Stimulated activated CD8-positive, alpha-beta memory T cell treated with anti-CD3 and anti-CD28 coated beads, Interleukin-12 subunit alpha, Interleukin-12 subunit beta, amount 100 ng/mL, for 24 hours (primary cell): ENCODE measurements at regions not wholly inside any gene's neighbourhood (a gene's known extent, or its start where the extent isn't known, plus 50 kb on each side); places are given as distances from the start of the nearest gene placed in this dataset.

Source experiments
- DNase-seq: peaks from one replicate; pipeline ENCODE4 v3.0.0-alpha.2; 2020; ENCODE audit errors: extremely low read depth

DNA sequence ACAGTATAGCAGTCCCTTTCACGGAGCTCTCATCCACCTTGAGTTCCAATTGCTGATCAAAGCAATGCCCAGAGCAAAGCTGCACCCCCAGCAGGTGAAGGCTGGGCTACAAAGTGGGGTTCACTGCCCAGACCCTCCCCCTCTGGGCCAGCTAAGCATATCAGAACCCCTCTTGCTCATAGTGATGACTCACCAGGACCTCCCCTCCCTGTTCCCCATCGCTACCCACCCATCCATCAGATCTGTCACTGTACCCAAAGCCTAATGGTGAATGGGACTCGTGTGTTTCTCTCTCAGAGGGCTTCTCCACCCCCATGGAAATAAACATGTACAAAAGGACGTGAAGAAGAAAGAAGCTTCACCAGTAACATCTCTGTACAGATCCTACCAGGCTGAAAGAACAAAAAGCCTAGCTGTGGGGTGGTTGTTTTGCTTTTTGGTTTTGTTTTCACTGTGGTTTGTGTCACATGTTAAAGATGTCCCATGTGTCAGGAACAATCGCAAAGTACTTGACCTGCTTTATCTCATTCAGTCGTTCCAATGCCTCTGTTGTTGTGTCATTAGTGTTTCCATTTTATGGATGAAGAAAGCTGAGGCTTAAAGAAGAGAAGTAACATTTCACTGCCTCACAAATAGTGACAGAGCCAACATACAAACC lies 518.5 kb downstream of the CD83 start:
- DNase-seq = no peak

DNA sequence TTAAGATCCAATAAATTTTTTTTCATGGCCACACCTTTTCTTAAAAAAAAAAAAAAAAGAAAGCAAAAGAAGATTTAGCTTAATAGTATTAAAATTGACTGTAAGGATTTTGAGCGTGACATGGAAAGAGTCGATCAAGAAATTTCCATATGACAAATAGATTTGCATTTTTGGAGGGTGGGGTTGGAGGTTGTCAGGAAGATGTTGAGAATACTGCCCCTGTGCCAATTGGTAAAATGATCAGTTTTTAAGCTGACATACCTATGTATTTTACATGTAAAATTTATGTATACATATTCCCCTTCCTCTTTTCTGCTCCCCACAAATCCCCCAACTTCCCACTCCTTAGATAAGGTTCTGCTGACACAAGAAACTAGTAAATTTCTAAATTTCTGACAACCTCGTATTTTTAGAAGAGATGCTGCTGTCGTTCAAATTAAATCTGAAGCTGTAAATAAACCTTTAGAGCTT lies 520.9 kb downstream of the CD83 start:
- no peak for DNase-seq

DNA sequence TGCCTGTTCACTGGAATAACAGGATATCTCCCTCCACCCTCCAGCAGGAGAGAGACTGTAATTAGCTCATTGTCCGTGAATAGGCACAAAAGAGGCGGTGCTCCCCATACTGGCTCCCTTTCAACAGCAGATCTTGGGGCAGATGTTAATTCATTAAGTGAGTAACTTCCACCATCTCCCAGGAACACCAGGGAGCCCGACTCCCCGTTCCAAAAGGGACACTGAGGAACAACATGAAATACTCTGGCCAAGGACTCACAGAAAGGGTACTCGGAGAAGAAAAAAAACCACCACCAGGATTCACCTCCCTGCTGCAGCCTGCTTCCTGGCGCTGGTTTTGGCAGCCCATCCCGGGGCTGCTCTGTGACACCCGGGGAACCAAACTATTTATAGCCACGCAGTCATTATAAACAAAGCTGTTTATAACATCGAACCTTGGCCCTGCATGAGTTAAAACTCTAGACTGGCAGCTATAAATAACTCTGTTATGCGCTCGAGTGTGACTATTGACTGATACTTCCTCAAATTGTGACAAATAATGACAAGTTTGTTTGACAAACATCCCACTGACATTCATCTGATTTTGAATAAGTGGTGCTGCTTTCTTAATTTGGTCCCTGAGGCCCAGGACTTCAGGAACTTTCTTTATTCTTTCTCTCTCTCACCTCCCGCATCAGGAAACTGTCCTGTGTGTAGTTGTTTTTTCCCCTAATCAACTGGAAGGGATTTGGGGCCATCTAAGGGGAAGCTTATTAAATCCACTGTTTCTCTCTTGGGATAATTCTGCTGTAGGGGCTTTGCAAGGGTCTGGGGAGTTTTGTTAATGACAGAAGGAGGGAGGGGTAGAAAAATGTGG lies 521.6 kb downstream of the CD83 start:
- no peak for DNase-seq

DNA sequence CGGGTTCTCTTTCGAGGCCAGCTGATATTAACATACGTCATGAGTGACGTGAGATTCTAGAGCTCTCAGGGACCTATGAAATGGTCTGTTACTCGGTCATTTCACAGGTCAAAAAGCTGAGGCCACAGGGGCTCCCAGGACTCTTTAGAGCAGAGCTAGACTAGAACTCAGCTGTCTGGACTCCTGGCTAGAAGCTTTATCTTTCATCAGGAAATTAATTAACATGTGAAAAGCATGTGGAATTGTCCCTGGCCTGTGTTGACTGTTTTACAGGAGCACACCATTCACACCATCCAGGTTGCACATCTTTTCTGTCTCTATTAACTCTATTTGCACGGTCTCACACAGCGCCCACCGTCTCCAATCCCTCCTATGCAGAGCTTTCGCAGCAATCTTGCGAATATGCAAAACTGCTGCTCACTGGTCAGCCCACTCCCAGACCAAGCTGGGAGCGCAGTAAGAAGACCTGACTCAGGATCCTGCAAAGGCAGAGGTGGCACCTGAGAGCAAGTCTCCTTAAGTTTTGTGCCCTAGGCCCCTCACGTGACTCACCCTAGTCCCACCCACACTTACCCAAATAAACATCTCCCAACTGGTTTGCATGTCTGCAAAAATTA lies 522.5 kb downstream of the CD83 start:
- DNase-seq = no peak

DNA sequence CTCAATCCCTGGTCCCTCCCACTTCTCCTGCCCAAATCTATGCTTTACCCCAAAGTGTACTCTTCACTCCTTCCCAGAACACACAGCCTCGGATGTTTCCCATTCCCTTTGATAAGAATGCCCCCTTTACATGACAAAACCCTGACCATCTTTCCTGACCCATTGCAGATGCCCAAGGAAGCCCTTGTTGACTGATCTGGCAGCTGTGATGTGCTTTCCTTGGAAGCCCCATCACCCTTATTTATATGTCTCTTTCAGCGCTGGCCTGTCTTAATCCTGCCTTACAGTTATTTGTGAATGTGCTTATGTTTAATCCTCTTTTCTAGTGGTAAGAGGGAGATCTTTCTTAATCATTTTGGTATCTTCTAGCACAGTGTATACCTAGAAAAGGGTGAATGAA lies 523.1 kb downstream of the CD83 start:
- DNase-seq = no peak

DNA sequence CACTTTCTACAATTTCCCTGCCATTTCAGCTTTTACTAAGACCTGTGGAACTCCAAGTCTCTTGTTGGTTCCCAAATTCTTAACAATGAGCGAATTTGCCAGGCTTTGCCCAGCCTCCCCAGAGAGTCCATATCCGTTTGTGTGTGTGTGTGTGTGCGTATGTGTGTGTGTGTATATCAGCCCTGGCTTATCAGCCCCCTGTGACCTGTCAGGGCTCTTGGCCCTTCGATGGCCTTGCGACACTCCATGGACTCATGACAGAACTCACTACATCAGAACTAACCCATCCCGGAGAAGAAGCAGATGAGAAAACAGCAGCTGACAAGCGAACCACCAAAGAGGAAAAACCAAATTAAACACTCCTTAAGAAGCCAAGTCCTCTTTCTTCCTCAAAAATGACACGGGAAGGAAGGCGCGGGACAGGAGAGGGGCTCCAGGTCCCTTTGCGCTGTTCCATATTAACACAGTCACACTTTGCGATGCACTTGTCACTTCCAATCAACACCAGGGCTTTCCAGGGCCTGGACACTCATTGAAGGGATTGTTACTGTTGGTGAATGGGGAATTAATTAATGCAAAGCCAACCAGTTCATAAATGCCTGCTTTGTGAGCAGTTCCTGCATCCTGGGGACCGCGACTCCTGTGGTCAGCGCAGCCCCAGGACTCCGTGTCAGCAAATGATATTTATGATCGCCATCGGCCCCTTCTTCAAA lies 524.0 kb downstream of the CD83 start:
- DNase-seq = no peak

DNA sequence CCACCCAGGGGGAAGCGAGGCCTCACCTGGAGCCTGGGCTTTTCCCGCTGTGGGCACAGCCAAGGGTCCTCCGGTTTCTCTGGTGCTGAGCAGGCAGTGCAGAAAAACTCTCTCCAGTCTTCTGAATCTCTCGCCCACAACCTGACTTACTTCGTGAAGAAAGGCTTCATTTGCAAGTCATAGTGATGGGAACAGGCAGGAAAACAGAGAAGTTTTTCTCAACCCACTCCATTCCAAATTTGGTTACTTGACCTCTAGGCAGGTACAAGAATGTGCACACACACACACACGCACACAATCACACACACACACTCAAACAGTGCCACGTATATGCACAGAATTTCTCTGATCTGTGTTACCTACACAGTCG lies 524.5 kb downstream of the CD83 start:
- no peak for DNase-seq

DNA sequence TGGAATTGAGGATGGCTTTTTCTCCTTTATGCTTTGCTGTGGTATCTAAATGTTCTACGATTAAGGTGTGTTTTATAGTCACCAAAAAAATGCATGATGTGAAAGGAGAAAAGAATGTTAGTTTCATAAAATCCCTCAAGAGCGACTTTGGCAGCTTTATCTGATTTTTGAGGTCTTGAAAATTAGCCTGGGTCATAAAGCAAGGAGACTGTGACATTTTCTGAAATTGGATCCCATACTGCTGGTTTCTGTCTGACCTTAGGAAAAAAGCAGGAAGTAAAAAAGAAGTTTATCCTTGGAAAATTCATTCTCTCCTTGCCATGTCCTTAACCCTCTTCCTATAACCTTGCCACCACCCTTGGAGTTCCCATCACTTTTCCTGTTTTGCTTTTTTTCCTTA lies 525.3 kb downstream of the CD83 start:
- DNase-seq = no peak

DNA sequence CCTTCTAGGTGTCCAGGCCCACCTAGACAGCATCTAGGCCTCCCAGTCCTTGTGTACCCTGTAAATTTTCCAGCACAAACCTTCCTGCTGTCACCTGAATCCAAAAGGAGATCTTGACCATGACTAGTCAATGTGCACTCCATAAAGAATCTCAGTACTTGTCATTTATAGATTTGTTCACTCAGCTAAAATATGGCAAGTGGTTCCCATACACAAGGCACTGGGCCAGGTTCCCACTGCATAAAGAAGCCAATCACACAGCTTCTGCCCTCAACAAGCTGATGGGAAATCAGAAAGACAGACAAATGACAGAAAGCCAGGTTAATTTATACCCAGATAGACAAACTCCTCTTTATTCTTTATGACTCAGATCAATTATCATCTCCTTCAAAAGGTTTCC lies 526.8 kb downstream of the CD83 start:
- no peak for DNase-seq

DNA sequence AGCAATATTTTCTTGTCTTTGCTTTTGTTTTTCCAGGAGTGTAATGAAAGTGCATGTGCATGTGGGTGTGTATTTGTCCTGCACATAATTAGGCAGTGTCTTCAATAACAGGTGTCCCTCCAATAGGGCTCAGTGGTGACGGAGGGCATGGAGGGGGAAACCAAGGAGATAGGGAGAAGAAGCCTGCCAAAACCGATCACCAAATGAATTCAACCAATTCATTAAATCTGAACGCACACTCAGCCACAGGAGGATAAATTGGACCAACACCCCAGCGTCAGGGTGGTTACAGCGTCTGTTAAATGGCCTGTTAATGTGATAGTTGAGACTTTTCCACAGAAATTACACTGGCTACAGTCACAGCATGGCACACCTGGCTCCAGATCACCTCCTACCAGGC lies 527.6 kb downstream of the CD83 start:
- DNase-seq = no peak

DNA sequence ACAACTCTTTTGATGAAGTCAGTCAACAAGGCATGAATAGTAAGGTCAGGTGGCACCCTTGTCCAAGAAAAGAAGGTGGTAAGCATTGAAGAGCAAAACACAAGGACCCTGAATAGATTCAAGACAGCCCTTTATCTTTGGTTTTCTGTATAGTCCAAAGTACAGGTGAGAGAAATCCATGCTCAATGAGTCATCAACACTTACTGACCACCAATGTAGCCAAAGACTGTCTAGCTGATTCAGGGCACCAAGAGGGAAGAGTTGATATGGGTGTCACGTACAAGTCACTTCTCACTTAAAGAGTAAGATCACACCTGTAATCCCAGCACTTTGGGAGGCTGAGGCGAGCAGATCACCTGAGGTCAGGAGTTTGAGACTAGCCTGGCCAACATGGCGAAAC lies 528.3 kb downstream of the CD83 start:
- DNase-seq = no peak

DNA sequence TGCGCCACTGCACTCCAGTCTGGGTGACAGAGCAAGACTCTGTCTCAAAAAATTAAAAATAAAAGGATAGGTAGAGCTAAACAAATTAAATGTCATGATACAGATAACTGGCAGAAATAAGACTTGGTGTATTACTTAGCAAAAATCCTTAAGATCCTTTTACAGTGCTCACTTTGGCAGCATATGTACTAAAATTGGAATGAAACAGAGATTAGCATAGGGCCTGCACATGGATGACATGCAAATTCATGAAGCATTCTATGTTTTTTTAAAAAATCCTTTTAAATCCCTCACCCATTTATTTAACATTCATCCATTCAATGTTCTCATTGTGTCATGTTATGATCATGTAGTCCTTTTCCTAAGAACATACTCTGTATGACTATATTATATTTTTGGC lies 528.8 kb downstream of the CD83 start:
- DNase-seq = no peak

DNA sequence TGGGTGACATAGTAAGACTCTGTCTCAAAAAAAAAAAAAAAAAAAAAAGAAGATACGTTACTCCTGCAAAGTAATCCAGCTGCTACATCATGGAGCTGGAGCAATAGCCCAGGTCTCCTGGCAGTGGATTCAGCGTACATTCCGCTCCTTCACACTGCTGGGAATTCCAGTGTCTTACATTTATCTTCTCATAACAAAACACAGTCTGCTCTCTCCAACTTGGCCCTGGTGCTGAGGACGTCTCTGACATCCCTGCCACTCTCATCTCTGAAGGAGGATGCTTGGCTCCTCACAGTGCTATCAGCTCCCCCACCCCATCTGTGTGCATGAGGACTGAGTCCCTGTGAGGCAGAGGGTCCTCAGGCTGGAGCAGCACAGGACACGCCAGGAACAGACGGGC lies 529.8 kb downstream of the CD83 start:
- DNase-seq = no peak

DNA sequence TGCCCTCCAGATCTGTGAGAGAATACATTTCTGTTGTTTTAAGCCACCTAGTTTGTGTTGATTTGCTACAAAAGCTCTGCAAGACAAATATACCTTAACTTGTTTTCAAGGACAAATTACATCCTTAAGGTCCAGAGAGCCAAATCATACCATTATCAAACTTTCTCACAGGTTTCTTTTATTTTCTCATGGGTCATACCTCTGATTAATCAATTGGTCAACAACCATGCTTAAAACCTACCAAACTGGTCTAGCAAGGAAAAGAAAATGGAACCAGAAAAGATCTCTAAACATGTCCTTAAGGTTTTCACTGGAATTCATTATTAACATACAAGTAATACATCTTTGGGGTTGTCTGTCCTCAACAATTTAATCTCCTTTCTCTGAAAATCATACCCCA lies 535.0 kb downstream of the CD83 start:
- DNase-seq = no peak

DNA sequence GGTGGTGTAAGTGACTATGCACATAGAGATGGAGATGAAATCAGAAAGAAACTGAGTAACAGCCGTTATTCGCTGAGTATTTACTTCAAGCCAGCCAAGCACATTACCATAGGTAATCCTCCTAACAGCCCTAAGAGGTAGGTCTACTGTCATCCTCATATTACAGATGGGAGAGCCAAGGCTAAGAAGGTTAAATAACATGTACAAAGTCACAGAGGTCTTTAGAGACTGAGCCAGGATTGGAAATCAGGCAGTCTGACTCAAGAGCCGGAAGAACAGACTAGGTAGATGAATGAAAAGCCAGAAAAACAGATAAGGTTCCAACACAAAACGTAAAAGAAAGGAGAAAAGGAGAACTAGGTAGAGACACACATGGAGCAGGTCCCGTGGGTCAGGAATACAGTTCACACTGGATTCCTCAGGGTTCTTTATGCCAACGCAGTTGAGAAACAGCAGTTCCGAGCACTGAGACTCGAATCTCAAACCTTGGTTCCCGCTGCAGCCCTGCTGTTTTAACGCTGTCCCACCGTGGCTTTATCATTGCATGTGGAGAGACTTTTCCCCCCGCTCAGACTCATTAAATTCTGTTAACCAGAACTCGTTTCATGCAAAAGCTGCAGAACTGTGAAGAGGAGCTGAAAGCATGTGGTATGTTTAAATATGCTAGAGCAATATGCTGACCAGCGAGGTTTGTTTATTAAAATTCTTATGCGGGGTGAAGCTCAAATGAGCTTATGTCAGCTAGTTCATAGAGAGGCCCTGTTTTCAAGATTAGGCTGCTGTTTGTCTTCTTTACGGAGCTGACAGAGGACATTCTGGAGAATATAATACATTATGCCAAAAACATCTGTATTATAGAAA lies 537.9 kb downstream of the CD83 start:
- no peak for DNase-seq

DNA sequence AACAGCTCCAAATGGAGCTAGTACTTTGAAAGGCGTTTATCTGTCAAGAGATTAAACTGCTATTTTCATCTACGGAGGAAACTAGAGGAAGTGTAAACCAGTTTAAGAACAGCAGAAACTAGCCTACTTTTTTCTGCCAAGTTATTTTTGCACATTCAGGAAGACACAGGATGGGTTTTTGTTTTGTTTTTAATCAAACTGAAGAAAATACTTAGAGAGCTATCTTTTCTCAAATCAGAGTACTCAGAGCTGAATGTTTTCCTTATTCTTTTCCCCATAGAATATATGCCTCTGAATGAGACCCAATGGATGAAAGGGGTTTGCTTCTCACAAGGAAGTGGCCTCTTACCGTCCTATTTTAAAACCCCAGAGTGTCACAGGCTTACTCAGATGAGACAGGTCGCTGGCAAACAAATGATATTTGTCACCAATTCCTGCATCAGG lies 538.5 kb downstream of the CD83 start:
- no peak for DNase-seq

DNA sequence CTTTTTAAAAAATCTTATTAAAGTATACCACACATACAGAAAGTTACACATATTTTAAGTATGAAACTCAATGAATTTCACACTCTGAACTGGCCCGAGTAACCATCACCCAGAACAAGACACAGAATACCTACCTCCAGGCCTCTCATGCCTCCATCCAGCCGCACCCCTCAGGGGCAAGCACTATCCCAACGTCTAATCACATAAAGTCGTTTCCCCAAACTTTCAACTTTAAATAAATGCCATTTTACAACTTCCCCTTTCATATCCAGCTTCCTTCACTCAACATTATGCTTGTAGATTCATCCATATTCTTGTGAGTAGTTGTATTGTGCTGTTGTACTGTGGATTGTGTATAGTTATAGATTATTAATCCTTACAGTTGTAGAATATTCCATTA lies 539.1 kb downstream of the CD83 start:
- no peak for DNase-seq

DNA sequence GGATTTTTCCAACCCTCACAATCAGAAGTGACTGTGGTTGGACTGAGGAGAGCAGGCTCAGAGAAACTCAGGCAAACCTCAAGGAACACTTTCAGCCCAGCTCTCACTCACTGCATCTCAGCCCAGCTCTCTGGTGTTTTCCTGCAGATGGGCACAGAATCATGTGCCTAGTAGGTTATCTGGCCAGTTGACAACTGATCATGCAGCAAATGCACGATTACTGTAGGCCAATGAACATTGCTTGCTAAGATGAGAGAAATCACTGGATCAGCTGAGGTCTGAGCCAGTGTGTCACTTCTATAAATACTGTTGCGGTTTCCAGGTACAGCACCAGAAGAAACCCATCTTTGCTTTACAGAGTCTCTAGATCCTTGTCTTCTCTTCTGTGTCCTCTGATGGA lies 540.5 kb downstream of the CD83 start:
- no peak for DNase-seq

DNA sequence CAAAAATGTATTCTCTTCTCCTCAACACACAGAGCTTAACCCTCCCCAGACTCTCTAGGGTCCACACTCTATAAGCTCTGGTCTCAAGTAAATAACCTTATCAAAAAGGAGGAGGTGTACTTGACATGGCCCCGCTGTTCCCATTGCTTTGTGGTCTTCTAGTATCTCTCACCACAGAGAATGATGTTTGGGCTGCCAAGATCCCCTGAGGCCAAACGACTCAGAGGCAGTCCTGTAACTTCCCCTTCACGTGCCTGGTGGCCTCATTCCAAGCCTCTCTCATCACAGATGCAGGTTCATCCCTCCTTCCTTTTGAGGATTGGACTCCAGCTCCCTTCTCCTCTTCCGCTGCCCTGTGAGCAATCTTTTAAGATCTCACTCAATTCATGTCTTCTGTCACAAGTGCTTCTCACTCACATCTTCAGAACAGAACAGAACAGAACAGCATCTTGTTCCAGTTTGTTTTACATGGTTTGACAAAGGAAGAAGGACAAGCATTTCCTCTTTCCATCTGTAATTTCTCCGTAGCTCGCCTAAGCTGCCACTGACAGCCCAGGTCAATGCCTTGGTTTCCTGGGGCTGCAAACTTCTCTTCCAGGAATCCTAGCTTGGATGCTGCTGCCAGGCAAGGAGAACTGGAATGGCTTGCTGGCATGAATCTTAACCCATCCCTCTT lies 541.5 kb downstream of the CD83 start:
- no peak for DNase-seq

DNA sequence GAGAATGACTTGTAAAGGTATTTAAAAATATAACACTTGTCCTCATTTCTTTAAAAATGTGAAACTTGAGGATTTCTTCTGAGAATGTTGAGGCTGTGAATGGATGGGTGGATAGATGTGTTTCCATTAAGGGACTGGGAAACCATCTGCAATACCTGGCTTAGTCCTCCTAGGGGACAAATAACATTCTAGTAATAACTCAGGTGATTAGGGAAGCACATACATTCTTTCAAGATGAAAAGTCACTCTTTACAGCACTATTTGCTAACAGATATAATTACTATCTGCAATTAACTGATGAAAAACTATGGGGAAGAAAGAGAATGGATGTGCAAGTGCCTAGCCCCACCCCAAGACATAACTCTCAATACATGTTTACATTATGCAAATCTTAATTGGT lies 542.3 kb downstream of the CD83 start:
- no peak for DNase-seq
